ENCODE measurements at regions not wholly inside any gene's neighbourhood (a gene's known extent, or its start where the extent isn't known, plus 50 kb on each side); places are given as distances from the start of the nearest gene placed in this dataset.

- no peaks in the 10 kb centered on the region for H3K36me3 ChIP-seq (ENCODE audit: control insufficient read depth, low read length)
- no peaks in the 10 kb centered on the region for H3K9me3 ChIP-seq (ENCODE audit: control insufficient read depth, insufficient read depth, low read length)
- H3K4me3 ChIP-seq (ENCODE audit: low read length), result no peak overlapping the region
- no peaks in the 10 kb centered on the region for H3K79me2 ChIP-seq (ENCODE audit: control insufficient read depth, low read length)
- H3K27me3 ChIP-seq (ENCODE audit: control insufficient read depth, low read length), result no peaks in the 10 kb centered on the region
- no peak overlapping the region for H3K27ac ChIP-seq (ENCODE audit: low read depth, low read length)
- H3K4me1 ChIP-seq (ENCODE audit: control insufficient read depth, low read length), result no peaks in the 10 kb centered on the region
- no peaks in the 10 kb centered on the region for H3K9me2 ChIP-seq (replicated peaks; ENCODE audit: control insufficient read depth, low read length)
- no peaks in the 10 kb centered on the region for H4K20me1 ChIP-seq (ENCODE audit: control insufficient read depth, insufficient read depth, low read depth, low read length)
- TF ChIP-seq CTCF (IDR thresholded peaks at IDR 0.05; ENCODE audit: low read depth, low read length, poor library complexity, severe bottlenecking), result no peak
- no peak for TF ChIP-seq EZH2phosphoT487 (IDR thresholded peaks at IDR 0.05; ENCODE audit: borderline replicate concordance, low read length)
- H3F3A ChIP-seq (ENCODE audit: control insufficient read depth, insufficient read depth), result no peaks in the 10 kb centered on the region
- H3K4me2 ChIP-seq (ENCODE audit: low read length), result no peak overlapping the region
These were observed 343.8 kb upstream of the RBFOX1 start for GRCh38 chr16:6988846-6989245.

- no peaks in the 10 kb centered on the region for H3K27me3 ChIP-seq (ENCODE audit: control insufficient read depth, low read length)
- no peak overlapping the region for H3K4me2 ChIP-seq (ENCODE audit: low read length)
- TF ChIP-seq EZH2phosphoT487 (IDR thresholded peaks at IDR 0.05; ENCODE audit: borderline replicate concordance, low read length) (no peak), CTCF (IDR thresholded peaks at IDR 0.05; ENCODE audit: low read depth, low read length, poor library complexity, severe bottlenecking) (no peak)
- H3K79me2 ChIP-seq (ENCODE audit: control insufficient read depth, low read length), result no peaks in the 10 kb centered on the region
- H3K4me1 ChIP-seq (ENCODE audit: control insufficient read depth, low read length), result no peaks in the 10 kb centered on the region
- no peaks in the 10 kb centered on the region for H3F3A ChIP-seq (ENCODE audit: control insufficient read depth, insufficient read depth)
- no peak overlapping the region for H3K4me3 ChIP-seq (ENCODE audit: low read length)
- no peak overlapping the region for H3K27ac ChIP-seq (ENCODE audit: low read depth, low read length)
- no peaks in the 10 kb centered on the region for H3K36me3 ChIP-seq (ENCODE audit: control insufficient read depth, low read length)
- H4K20me1 ChIP-seq (ENCODE audit: control insufficient read depth, insufficient read depth, low read depth, low read length), result no peaks in the 10 kb centered on the region
- no peaks in the 10 kb centered on the region for H3K9me2 ChIP-seq (replicated peaks; ENCODE audit: control insufficient read depth, low read length)
- no peaks in the 10 kb centered on the region for H3K9me3 ChIP-seq (ENCODE audit: control insufficient read depth, insufficient read depth, low read length)
These were observed 354.7 kb upstream of the RBFOX1 start for GRCh38 chr16:6977916-6978315.

- H3K27me3 ChIP-seq (ENCODE audit: control insufficient read depth, low read length), result no peaks in the 10 kb centered on the region
- no peaks in the 10 kb centered on the region for H3K79me2 ChIP-seq (ENCODE audit: control insufficient read depth, low read length)
- H3K36me3 ChIP-seq (ENCODE audit: control insufficient read depth, low read length), result no peaks in the 10 kb centered on the region
- H4K20me1 ChIP-seq (ENCODE audit: control insufficient read depth, insufficient read depth, low read depth, low read length), result no peaks in the 10 kb centered on the region
- H3K4me3 ChIP-seq (ENCODE audit: low read length), result no peak overlapping the region
- no peaks in the 10 kb centered on the region for H3K9me2 ChIP-seq (replicated peaks; ENCODE audit: control insufficient read depth, low read length)
- H3K27ac ChIP-seq (ENCODE audit: low read depth, low read length), result no peak overlapping the region
- H3K4me1 ChIP-seq (ENCODE audit: control insufficient read depth, low read length), result no peaks in the 10 kb centered on the region
- no peak overlapping the region for H3K4me2 ChIP-seq (ENCODE audit: low read length)
- TF ChIP-seq EZH2phosphoT487 (IDR thresholded peaks at IDR 0.05; ENCODE audit: borderline replicate concordance, low read length) (no peak), CTCF (IDR thresholded peaks at IDR 0.05; ENCODE audit: low read depth, low read length, poor library complexity, severe bottlenecking) (no peak)
- H3F3A ChIP-seq (ENCODE audit: control insufficient read depth, insufficient read depth), result no peaks in the 10 kb centered on the region
- H3K9me3 ChIP-seq (ENCODE audit: control insufficient read depth, insufficient read depth, low read length), result no peaks in the 10 kb centered on the region
These were observed 355.4 kb upstream of the RBFOX1 start for GRCh38 chr16:6977291-6977690.

GRCh38 chr16:6976716-6977115 lies 355.9 kb upstream of the RBFOX1 start:
- no peak overlapping the region for H3K4me3 ChIP-seq (ENCODE audit: low read length)
- no peaks in the 10 kb centered on the region for H3K27me3 ChIP-seq (ENCODE audit: control insufficient read depth, low read length)
- no peaks in the 10 kb centered on the region for H3F3A ChIP-seq (ENCODE audit: control insufficient read depth, insufficient read depth)
- H3K79me2 ChIP-seq (ENCODE audit: control insufficient read depth, low read length), result no peaks in the 10 kb centered on the region
- no peak overlapping the region for H3K27ac ChIP-seq (ENCODE audit: low read depth, low read length)
- H3K36me3 ChIP-seq (ENCODE audit: control insufficient read depth, low read length), result no peaks in the 10 kb centered on the region
- no peaks in the 10 kb centered on the region for H3K9me3 ChIP-seq (ENCODE audit: control insufficient read depth, insufficient read depth, low read length)
- H3K4me1 ChIP-seq (ENCODE audit: control insufficient read depth, low read length), result no peaks in the 10 kb centered on the region
- no peaks in the 10 kb centered on the region for H4K20me1 ChIP-seq (ENCODE audit: control insufficient read depth, insufficient read depth, low read depth, low read length)
- TF ChIP-seq CTCF (IDR thresholded peaks at IDR 0.05; ENCODE audit: low read depth, low read length, poor library complexity, severe bottlenecking) (no peak), EZH2phosphoT487 (IDR thresholded peaks at IDR 0.05; ENCODE audit: borderline replicate concordance, low read length) (no peak)
- H3K4me2 ChIP-seq (ENCODE audit: low read length), result no peak overlapping the region
- H3K9me2 ChIP-seq (replicated peaks; ENCODE audit: control insufficient read depth, low read length), result no peaks in the 10 kb centered on the region
